ENCODE measurements at regions not wholly inside any gene's neighbourhood (a gene's known extent, or its start where the extent isn't known, plus 50 kb on each side); places are given as distances from the start of the nearest gene placed in this dataset.
A peak's percentile ranks its signal among the peaks of the same experiment; 100 is the strongest.

DNA sequence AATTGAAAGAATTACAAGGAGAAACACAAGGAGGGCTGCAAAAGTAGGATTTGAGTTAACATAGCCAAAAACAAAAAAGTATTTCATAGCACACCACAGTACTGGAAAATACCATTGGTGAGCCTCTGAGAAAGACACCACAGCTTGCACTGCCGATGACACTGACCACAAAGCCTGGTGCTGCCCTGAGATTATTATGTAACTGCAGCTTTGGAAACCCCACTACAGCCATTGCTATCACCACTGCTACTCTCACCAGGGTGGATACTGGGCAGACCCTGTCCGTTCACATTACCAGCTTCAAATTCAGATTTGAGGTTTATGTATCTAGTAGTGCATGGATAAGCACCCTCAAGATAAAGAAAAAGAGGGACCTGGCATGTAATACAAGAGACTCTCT is 1246.7 kb upstream of the SORCS1 start:
- TF ChIP-seq CEBPB (IDR thresholded peaks at IDR 0.05) (no peak), FOXM1 (IDR thresholded peaks at IDR 0.05; ENCODE audit: borderline replicate concordance, low read depth) (no peak), NFIC (IDR thresholded peaks at IDR 0.05) (no peak), ZBTB7A (IDR thresholded peaks at IDR 0.05; ENCODE audit: low read depth) (no peak), CREB1 (IDR thresholded peaks at IDR 0.05; ENCODE audit: low read depth) (no peak), YY1 (IDR thresholded peaks at IDR 0.05; ENCODE audit: low read depth) (no peak), RAD21 (IDR thresholded peaks at IDR 0.05; ENCODE audit: low read depth) (no peak), TEAD4 (IDR thresholded peaks at IDR 0.05) (no peak), TCF12 (IDR thresholded peaks at IDR 0.05; ENCODE audit: low read depth) (no peak), EGR1 (IDR thresholded peaks at IDR 0.05) (no peak), EP300 (IDR thresholded peaks at IDR 0.05; ENCODE audit: borderline replicate concordance) (no peak), TAF1 (IDR thresholded peaks at IDR 0.05; ENCODE audit: low read depth) (no peak)
- TF ChIP-seq, protein P1, sequence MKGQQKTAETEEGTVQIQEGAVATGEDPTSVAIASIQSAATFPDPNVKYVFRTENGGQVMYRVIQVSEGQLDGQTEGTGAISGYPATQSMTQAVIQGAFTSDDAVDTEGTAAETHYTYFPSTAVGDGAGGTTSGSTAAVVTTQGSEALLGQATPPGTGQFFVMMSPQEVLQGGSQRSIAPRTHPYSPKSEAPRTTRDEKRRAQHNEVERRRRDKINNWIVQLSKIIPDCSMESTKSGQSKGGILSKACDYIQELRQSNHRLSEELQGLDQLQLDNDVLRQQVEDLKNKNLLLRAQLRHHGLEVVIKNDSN (IDR thresholded peaks at IDR 0.05) = no peak
- TF ChIP-seq, protein P2, sequence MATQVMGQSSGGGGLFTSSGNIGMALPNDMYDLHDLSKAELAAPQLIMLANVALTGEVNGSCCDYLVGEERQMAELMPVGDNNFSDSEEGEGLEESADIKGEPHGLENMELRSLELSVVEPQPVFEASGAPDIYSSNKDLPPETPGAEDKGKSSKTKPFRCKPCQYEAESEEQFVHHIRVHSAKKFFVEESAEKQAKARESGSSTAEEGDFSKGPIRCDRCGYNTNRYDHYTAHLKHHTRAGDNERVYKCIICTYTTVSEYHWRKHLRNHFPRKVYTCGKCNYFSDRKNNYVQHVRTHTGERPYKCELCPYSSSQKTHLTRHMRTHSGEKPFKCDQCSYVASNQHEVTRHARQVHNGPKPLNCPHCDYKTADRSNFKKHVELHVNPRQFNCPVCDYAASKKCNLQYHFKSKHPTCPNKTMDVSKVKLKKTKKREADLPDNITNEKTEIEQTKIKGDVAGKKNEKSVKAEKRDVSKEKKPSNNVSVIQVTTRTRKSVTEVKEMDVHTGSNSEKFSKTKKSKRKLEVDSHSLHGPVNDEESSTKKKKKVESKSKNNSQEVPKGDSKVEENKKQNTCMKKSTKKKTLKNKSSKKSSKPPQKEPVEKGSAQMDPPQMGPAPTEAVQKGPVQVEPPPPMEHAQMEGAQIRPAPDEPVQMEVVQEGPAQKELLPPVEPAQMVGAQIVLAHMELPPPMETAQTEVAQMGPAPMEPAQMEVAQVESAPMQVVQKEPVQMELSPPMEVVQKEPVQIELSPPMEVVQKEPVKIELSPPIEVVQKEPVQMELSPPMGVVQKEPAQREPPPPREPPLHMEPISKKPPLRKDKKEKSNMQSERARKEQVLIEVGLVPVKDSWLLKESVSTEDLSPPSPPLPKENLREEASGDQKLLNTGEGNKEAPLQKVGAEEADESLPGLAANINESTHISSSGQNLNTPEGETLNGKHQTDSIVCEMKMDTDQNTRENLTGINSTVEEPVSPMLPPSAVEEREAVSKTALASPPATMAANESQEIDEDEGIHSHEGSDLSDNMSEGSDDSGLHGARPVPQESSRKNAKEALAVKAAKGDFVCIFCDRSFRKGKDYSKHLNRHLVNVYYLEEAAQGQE (IDR thresholded peaks at IDR 0.05; ENCODE audit: low read depth) = no peak
- TF ChIP-seq, protein P3, sequence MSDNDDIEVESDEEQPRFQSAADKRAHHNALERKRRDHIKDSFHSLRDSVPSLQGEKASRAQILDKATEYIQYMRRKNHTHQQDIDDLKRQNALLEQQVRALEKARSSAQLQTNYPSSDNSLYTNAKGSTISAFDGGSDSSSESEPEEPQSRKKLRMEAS (IDR thresholded peaks at IDR 0.05) = no peak

DNA sequence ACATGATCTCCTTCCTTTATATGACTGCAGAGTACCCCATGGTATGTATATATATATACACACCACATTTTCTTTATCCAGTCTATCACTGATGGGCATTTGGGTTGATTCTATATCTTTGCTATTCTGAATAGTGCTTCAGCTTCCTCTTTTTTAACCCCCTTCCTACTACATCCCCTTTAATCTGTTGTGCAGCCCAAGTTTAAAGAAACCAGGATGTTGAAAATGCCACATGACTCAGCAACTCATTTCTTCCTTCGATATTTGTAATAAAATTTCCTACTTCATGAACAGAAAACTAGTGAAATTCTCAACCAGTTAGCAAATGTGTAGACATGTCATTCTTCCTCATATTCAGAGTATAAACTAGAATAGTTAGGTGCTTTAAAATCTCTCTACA is 1245.7 kb upstream of the SORCS1 start:
- TF ChIP-seq TAF1 (IDR thresholded peaks at IDR 0.05; ENCODE audit: low read depth) (no peak), EGR1 (IDR thresholded peaks at IDR 0.05) (no peak), TCF12 (IDR thresholded peaks at IDR 0.05; ENCODE audit: low read depth) (no peak)

DNA sequence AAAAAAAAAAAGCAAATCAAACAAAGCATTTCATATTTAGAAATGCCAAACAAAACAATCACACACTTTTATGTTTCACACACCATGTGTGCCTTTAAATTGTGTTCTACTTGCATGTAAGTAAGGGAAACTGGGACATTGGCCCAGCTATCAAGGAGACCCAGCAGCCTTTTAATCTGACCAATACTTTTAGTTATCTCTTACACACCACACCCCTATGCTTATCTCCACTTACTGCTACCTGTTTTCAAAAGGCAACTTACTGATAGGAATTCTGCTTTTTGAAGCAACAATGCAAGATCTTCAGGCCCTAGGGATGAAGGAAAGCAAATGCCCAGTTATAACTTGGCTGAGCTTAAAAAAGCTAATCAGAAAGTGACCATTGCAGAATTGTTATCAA is 1244.8 kb upstream of the SORCS1 start:
- TF ChIP-seq, protein P3 (IDR thresholded peaks at IDR 0.05) = no peak
- no peak for TF ChIP-seq EP300 (IDR thresholded peaks at IDR 0.05; ENCODE audit: borderline replicate concordance)
- no peak for TF ChIP-seq TAF1 (IDR thresholded peaks at IDR 0.05; ENCODE audit: low read depth)
- TF ChIP-seq TEAD4 (IDR thresholded peaks at IDR 0.05) = no peak
- TF ChIP-seq ZBTB7A (IDR thresholded peaks at IDR 0.05; ENCODE audit: low read depth) = no peak
- no peak for TF ChIP-seq CREB1 (IDR thresholded peaks at IDR 0.05; ENCODE audit: low read depth)
- TF ChIP-seq, protein P2 (IDR thresholded peaks at IDR 0.05; ENCODE audit: low read depth) = no peak
- TF ChIP-seq, protein P1 (IDR thresholded peaks at IDR 0.05) = no peak
- TF ChIP-seq YY1 (IDR thresholded peaks at IDR 0.05; ENCODE audit: low read depth) = no peak
- TF ChIP-seq CEBPB (IDR thresholded peaks at IDR 0.05) = no peak
- TF ChIP-seq RAD21 (IDR thresholded peaks at IDR 0.05; ENCODE audit: low read depth) = no peak
- no peak for TF ChIP-seq TCF12 (IDR thresholded peaks at IDR 0.05; ENCODE audit: low read depth)
- no peak for TF ChIP-seq FOXM1 (IDR thresholded peaks at IDR 0.05; ENCODE audit: borderline replicate concordance, low read depth)
- no peak for TF ChIP-seq EGR1 (IDR thresholded peaks at IDR 0.05)
- no peak for TF ChIP-seq NFIC (IDR thresholded peaks at IDR 0.05)

DNA sequence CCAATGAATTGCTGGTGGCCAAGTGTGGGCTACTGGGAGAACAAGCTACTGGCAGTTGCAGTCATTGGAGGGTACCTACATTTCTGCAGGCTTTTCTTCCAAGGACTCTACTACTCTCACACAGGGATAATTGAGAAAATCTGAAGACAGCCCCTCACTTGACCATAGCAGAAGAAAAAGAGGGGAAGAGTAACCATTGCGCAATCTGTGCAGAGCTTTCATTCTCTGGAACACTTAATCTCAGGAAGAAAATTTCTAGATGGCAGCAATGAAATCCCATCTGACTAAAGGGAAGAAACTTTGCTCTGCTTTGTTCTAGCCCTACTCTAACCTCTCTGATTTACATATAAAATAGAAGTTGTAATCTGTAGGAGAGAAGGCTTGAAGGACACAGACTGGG is 1239.6 kb upstream of the SORCS1 start:
- TF ChIP-seq YY1 (IDR thresholded peaks at IDR 0.05; ENCODE audit: low read depth) = no peak
- TF ChIP-seq ZBTB7A (IDR thresholded peaks at IDR 0.05; ENCODE audit: low read depth) = no peak
- peak; percentile 30; the same call in 1 of the 2 replicates for TF ChIP-seq CEBPB (IDR thresholded peaks at IDR 0.05)
- TF ChIP-seq, protein P1 (IDR thresholded peaks at IDR 0.05) = no peak
- no peak for TF ChIP-seq EGR1 (IDR thresholded peaks at IDR 0.05)
- TF ChIP-seq RAD21 (IDR thresholded peaks at IDR 0.05; ENCODE audit: low read depth) = no peak
- no peak for TF ChIP-seq NFIC (IDR thresholded peaks at IDR 0.05)
- no peak for TF ChIP-seq TEAD4 (IDR thresholded peaks at IDR 0.05)

DNA sequence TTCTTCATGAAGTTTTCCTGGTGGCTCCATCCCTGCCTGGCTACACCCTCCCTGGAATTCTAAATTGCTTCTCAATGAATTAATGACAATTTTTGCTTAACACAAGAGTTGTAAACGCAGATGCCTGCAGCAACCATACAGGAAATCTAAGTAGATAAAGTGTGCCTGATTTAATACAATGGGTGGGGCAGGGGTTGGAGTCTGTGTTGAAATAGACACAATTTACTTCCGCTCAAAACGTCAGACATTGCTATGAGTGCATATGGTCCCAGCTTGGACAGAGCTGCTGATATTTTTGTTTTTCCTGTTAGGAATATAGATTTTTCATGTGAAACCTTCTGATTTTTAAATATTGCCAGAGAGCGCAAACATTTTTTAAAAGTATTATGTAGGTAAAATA is 1235.0 kb upstream of the SORCS1 start:
- TF ChIP-seq TAF1 (IDR thresholded peaks at IDR 0.05; ENCODE audit: low read depth) (no peak), EP300 (IDR thresholded peaks at IDR 0.05; ENCODE audit: borderline replicate concordance) (no peak), NFIC (IDR thresholded peaks at IDR 0.05) (no peak), TCF12 (IDR thresholded peaks at IDR 0.05; ENCODE audit: low read depth) (no peak), ZBTB7A (IDR thresholded peaks at IDR 0.05; ENCODE audit: low read depth) (no peak), EGR1 (IDR thresholded peaks at IDR 0.05) (no peak)
- TF ChIP-seq, protein P3 (IDR thresholded peaks at IDR 0.05) = no peak

DNA sequence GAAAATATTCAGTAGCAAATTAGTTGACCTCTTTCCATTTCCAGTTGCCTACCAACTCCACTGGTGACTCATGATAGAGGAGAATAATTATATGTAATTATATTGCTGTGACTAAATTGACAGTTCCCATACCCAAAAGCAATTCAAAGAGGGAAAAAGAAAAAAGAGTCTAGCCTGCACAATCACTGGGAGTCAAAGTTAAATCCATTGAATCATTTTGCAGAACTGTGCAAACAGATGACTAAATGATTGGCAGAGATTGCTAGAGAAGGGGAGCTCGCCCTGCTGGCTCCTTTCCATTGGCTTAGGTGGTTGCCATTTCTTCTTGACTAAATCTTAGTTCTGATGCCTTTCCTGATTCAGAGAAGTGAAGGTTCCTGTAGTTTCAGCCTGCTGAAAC is 1228.6 kb upstream of the SORCS1 start:
- TF ChIP-seq, protein P1 (IDR thresholded peaks at IDR 0.05) = no peak
- TF ChIP-seq EGR1 (IDR thresholded peaks at IDR 0.05) (no peak), NFIC (IDR thresholded peaks at IDR 0.05) (no peak), EP300 (IDR thresholded peaks at IDR 0.05; ENCODE audit: borderline replicate concordance) (no peak), TAF1 (IDR thresholded peaks at IDR 0.05; ENCODE audit: low read depth) (no peak), CREB1 (IDR thresholded peaks at IDR 0.05; ENCODE audit: low read depth) (no peak), TCF12 (IDR thresholded peaks at IDR 0.05; ENCODE audit: low read depth) (no peak), YY1 (IDR thresholded peaks at IDR 0.05; ENCODE audit: low read depth) (no peak), RAD21 (IDR thresholded peaks at IDR 0.05; ENCODE audit: low read depth) (no peak), TEAD4 (IDR thresholded peaks at IDR 0.05) (no peak), FOXM1 (IDR thresholded peaks at IDR 0.05; ENCODE audit: borderline replicate concordance, low read depth) (no peak), ZBTB7A (IDR thresholded peaks at IDR 0.05; ENCODE audit: low read depth) (no peak)
- TF ChIP-seq, protein P2 (IDR thresholded peaks at IDR 0.05; ENCODE audit: low read depth) = no peak
- TF ChIP-seq, protein P3 (IDR thresholded peaks at IDR 0.05) = no peak

Measured in Ishikawa (cell line).